T-helper 1 cell treated with Interleukin-12 subunit alpha and Interleukin-12 subunit beta and Interleukin-4 antibody, amounts not matched to agents 30 μg/mL and 1 μg/mL, for 36 hours (primary cell): ENCODE measurements at regions not wholly inside any gene's neighbourhood (a gene's known extent, or its start where the extent isn't known, plus 50 kb on each side); places are given as distances from the start of the nearest gene placed in this dataset.

Experiments used
- H3K27ac Mint-ChIP-seq: one replicate; pipeline ENCODE4 v1.8.0; 2021; ENCODE audit warnings: mild to moderate bottlenecking, mixed read lengths
- H3K27me3 Mint-ChIP-seq: one replicate; pipeline ENCODE4 v1.8.0; 2021; ENCODE audit warnings: low read depth, mixed read lengths
- H3K36me3 Mint-ChIP-seq: one replicate; pipeline ENCODE4 v1.8.0; 2021; ENCODE audit warnings: low read depth, mixed read lengths
- H3K4me1 Mint-ChIP-seq: one replicate; pipeline ENCODE4 v1.8.0; 2021; ENCODE audit warnings: low read depth, mixed read lengths
- H3K4me3 Mint-ChIP-seq: one replicate; pipeline ENCODE4 v1.8.0; 2021; ENCODE audit warnings: mild to moderate bottlenecking, moderate library complexity, mixed read lengths
- H3K9me3 Mint-ChIP-seq: one replicate; pipeline ENCODE4 v1.8.0; 2021; ENCODE audit warnings: mixed read lengths

- no peaks in the 10 kb centered on the region for H3K9me3 Mint-ChIP-seq
- no peak overlapping the region for H3K4me3 Mint-ChIP-seq
- H3K4me1 Mint-ChIP-seq, result no peaks in the 10 kb centered on the region
- H3K36me3 Mint-ChIP-seq, result no peaks in the 10 kb centered on the region
- H3K27me3 Mint-ChIP-seq, result peaks cover 26% of the 10 kb centered on the region
- no peak overlapping the region for H3K27ac Mint-ChIP-seq
These were observed 134.5 kb downstream of the BAMBI start for GRCh38 chr10:28811639-28812349.

GRCh38 chr10:28812384-28813372 is 135.4 kb downstream of the BAMBI start:
- no peak overlapping the region for H3K27ac Mint-ChIP-seq
- no peaks in the 10 kb centered on the region for H3K9me3 Mint-ChIP-seq
- H3K4me3 Mint-ChIP-seq, result no peak overlapping the region
- no peaks in the 10 kb centered on the region for H3K36me3 Mint-ChIP-seq
- H3K4me1 Mint-ChIP-seq, result no peaks in the 10 kb centered on the region
- H3K27me3 Mint-ChIP-seq, result peaks cover 18% of the 10 kb centered on the region

DNA sequence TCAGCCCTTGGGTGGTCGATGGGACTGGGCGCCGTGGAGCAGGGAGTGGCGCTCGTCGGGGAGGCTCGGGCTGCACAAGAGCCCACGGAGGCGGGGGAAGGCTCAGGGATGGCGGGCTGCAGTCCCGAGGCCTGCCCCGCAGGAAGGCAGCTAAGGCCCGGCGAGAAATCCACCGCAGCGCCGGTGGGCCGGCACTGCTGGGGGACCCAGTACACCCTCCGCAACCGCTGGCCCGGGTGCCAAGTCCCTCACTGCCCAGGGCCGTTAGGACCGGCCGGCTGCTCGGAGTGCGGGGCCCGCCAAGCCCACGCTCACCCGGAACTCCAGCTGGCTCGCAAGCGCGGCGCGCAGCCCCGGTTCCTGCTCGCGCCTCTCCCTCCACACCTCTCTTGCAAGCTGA is 138.4 kb downstream of the BAMBI start:
- no peak overlapping the region for H3K4me3 Mint-ChIP-seq

GRCh38 chr10:28822719-28823464 is 145.6 kb downstream of the BAMBI start:
- no peak overlapping the region for H3K4me3 Mint-ChIP-seq
- H3K4me1 Mint-ChIP-seq, result no peaks in the 10 kb centered on the region
- no peaks in the 10 kb centered on the region for H3K9me3 Mint-ChIP-seq
- H3K36me3 Mint-ChIP-seq, result no peaks in the 10 kb centered on the region
- H3K27me3 Mint-ChIP-seq, result no peaks in the 10 kb centered on the region
- no peak overlapping the region for H3K27ac Mint-ChIP-seq

More for the DNA sequence above, 138.4 kb downstream of the BAMBI start:
- Mint-ChIP-seq H3K4me1 (no peaks in the 10 kb centered on the region), H3K27me3 (no peaks in the 10 kb centered on the region), H3K36me3 (no peaks in the 10 kb centered on the region), H3K9me3 (no peaks in the 10 kb centered on the region), H3K27ac (no peak overlapping the region)

GRCh38 chr10:28823501-28824075 is 146.3 kb downstream of the BAMBI start:
- Mint-ChIP-seq H3K36me3 (no peaks in the 10 kb centered on the region), H3K9me3 (no peaks in the 10 kb centered on the region), H3K27me3 (no peaks in the 10 kb centered on the region), H3K4me3 (no peak overlapping the region), H3K4me1 (no peaks in the 10 kb centered on the region), H3K27ac (no peak overlapping the region)

DNA sequence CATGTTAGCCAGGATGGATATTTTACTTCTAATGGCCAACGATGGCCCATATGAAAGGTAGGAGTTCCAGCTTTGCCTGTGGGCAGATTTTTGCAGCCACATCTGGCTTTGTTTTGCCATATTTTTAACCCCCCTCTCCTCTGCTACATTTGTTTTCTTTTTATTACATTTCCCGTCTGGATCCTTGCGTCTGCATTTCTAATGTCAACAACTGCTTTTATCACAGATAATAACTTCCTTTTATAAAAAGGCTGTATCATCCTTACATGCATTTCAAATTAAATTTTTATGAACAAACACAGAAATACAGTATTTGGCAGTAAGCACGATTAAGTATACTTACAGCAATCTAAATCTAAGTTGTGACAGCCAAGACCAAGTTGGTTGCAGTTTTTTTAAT is 156.0 kb downstream of the BAMBI start:
- no peaks in the 10 kb centered on the region for H3K4me1 Mint-ChIP-seq
- no peak overlapping the region for H3K4me3 Mint-ChIP-seq
- H3K9me3 Mint-ChIP-seq, result no peaks in the 10 kb centered on the region
- no peaks in the 10 kb centered on the region for H3K27me3 Mint-ChIP-seq
- H3K36me3 Mint-ChIP-seq, result no peaks in the 10 kb centered on the region
- no peak overlapping the region for H3K27ac Mint-ChIP-seq

- Mint-ChIP-seq H3K4me1 (no peaks in the 10 kb centered on the region), H3K4me3 (no peak overlapping the region), H3K27ac (no peak overlapping the region), H3K36me3 (no peaks in the 10 kb centered on the region), H3K27me3 (no peaks in the 10 kb centered on the region), H3K9me3 (no peaks in the 10 kb centered on the region)
These were observed 159.1 kb downstream of the BAMBI start for GRCh38 chr10:28836435-28836743.

- Mint-ChIP-seq H3K9me3 (no peaks in the 10 kb centered on the region), H3K27ac (no peak overlapping the region)
These were observed 160.5 kb downstream of the BAMBI start for GRCh38 chr10:28837613-28838390.

DNA sequence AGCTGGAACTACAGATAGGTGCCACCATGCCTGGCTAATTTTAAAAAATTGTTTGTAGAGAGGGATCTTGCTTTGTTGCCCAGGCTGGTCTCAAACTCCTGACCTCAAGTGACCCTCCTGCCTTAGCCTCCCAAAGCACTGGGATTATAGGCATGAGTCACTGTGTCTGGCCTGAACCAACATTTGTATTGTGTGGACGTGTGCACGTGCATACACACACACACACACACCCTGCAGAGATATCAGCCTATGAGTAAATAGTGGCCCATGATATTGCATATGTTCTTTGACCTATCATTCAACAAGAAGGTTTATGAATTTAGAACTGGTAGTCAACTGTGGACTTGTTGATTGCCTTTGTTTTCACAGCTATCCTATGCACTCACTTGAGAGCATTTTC is 161.6 kb downstream of the BAMBI start:
- Mint-ChIP-seq H3K36me3 (no peaks in the 10 kb centered on the region), H3K4me1 (no peaks in the 10 kb centered on the region), H3K9me3 (no peaks in the 10 kb centered on the region), H3K27ac (no peak overlapping the region), H3K4me3 (no peak overlapping the region), H3K27me3 (no peaks in the 10 kb centered on the region)

More at GRCh38 chr10:28837613-28838390, 160.5 kb downstream of the BAMBI start:
- no peaks in the 10 kb centered on the region for H3K4me1 Mint-ChIP-seq
- H3K36me3 Mint-ChIP-seq, result no peaks in the 10 kb centered on the region
- no peak overlapping the region for H3K4me3 Mint-ChIP-seq
- no peaks in the 10 kb centered on the region for H3K27me3 Mint-ChIP-seq

- no peak overlapping the region for H3K27ac Mint-ChIP-seq
- no peaks in the 10 kb centered on the region for H3K4me1 Mint-ChIP-seq
- H3K4me3 Mint-ChIP-seq, result no peak overlapping the region
- H3K9me3 Mint-ChIP-seq, result no peaks in the 10 kb centered on the region
- H3K27me3 Mint-ChIP-seq, result no peaks in the 10 kb centered on the region
- no peaks in the 10 kb centered on the region for H3K36me3 Mint-ChIP-seq
These were observed 162.3 kb downstream of the BAMBI start for GRCh38 chr10:28839600-28840007.

GRCh38 chr10:28840202-28840601 is 162.9 kb downstream of the BAMBI start:
- no peaks in the 10 kb centered on the region for H3K9me3 Mint-ChIP-seq
- H3K4me3 Mint-ChIP-seq, result no peak overlapping the region

DNA sequence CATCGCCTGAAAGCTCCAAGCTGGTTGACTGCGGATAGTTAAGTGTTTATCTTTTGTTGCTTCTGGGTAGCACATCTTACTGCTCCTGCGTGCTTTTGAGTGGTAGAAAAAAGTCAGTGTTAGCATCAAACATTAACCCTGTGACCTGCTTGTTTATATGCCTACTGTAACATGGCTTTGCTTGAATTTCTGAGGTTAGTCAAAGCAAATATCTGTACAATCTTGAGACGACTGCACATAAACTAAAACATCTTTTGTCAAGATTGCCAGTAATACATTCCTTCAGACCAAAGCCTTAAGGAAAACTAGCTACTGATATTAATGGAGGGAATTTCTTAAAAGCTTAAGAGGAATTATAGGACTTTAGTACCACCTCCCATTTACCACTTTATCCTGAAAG is 163.7 kb downstream of the BAMBI start:
- no peak overlapping the region for H3K27ac Mint-ChIP-seq
- H3K4me3 Mint-ChIP-seq, result no peak overlapping the region
- no peaks in the 10 kb centered on the region for H3K36me3 Mint-ChIP-seq
- H3K4me1 Mint-ChIP-seq, result no peaks in the 10 kb centered on the region
- H3K27me3 Mint-ChIP-seq, result no peaks in the 10 kb centered on the region
- H3K9me3 Mint-ChIP-seq, result no peaks in the 10 kb centered on the region

More at GRCh38 chr10:28840202-28840601, 162.9 kb downstream of the BAMBI start:
- H3K4me1 Mint-ChIP-seq, result no peaks in the 10 kb centered on the region
- H3K27me3 Mint-ChIP-seq, result no peaks in the 10 kb centered on the region
- no peaks in the 10 kb centered on the region for H3K36me3 Mint-ChIP-seq
- no peak overlapping the region for H3K27ac Mint-ChIP-seq

GRCh38 chr10:28841625-28842024 is 164.3 kb downstream of the BAMBI start:
- H3K27ac Mint-ChIP-seq, result no peak overlapping the region
- no peaks in the 10 kb centered on the region for H3K27me3 Mint-ChIP-seq
- no peaks in the 10 kb centered on the region for H3K4me1 Mint-ChIP-seq
- no peaks in the 10 kb centered on the region for H3K9me3 Mint-ChIP-seq
- no peak overlapping the region for H3K4me3 Mint-ChIP-seq
- H3K36me3 Mint-ChIP-seq, result no peaks in the 10 kb centered on the region

GRCh38 chr10:28842321-28842720 is 165.0 kb downstream of the BAMBI start:
- H3K9me3 Mint-ChIP-seq, result no peaks in the 10 kb centered on the region
- no peaks in the 10 kb centered on the region for H3K27me3 Mint-ChIP-seq
- no peaks in the 10 kb centered on the region for H3K4me1 Mint-ChIP-seq
- no peak overlapping the region for H3K4me3 Mint-ChIP-seq
- no peaks in the 10 kb centered on the region for H3K36me3 Mint-ChIP-seq
- no peak overlapping the region for H3K27ac Mint-ChIP-seq
